K562 (cell line): ENCODE measurements at regions not wholly inside any gene's neighbourhood (a gene's known extent, or its start where the extent isn't known, plus 50 kb on each side); places are given as distances from the start of the nearest gene placed in this dataset.

ENCODE experiments used
- CHD7 ChIP-seq: fragments of 200-600 bp; sonication (generic); IDR thresholded peaks from one replicate; pipeline ENCODE4 v1.6.1; 2012; ENCODE audit warnings: mild to moderate bottlenecking, low read depth, low read length, inconsistent platforms
- E2F6 ChIP-seq, 2 experiments: IDR thresholded peaks; 2 replicates each; pipeline ENCODE4 v1.6.1; 2011; ENCODE audit warnings: borderline replicate concordance in 1 of 2, control low read depth in 1 of 2, low read depth in 1 of 2, low read length in 1 of 2, mild to moderate bottlenecking in 1 of 2, mixed read lengths in 1 of 2, moderate library complexity in 1 of 2; ENCODE audit not compliant: insufficient read depth in 1 of 2, insufficient read length in 1 of 2, poor library complexity in 1 of 2, severe bottlenecking in 1 of 2; ENCODE audit errors: extremely low read depth in 1 of 2
- GABPA ChIP-seq: fragments of 200-800 bp; sonication (Bioruptor generic); conservative IDR thresholded peaks from 2 replicates; pipeline ENCODE4 v1.6.1; 2016; ENCODE audit warnings: low read depth, missing genetic modification characterization, missing compliant biosample characterization
- GTF2F1 ChIP-seq: IDR thresholded peaks from 2 replicates; pipeline ENCODE4 v1.6.1; 2011; ENCODE audit warnings: low read depth, low read length, improper control_type of control experiment
- RAD21 ChIP-seq, 2 experiments: fragments of 250-450 bp in 1 of 2; fragments of 450-650 bp in 1 of 2; sonication (Bioruptor Pico) in 1 of 2; formaldehyde crosslinking in 1 of 2; IDR thresholded peaks in 1 of 2; conservative IDR thresholded peaks in 1 of 2; 2 replicates each; pipeline versions ENCODE4 v1.4.0 to v1.8.0; 2020 to 2022; ENCODE audit warnings: mild to moderate bottlenecking in 2 of 2, moderate library complexity in 1 of 2
- SAFB2 ChIP-seq: fragments of 200-400 bp; formaldehyde crosslinking; IDR thresholded peaks from 2 replicates; pipeline ENCODE4 v1.6.1; 2018; ENCODE audit warnings: borderline replicate concordance, low read length, low read depth, moderate library complexity; ENCODE audit not compliant: severe bottlenecking
- TEAD1 ChIP-seq, 2 experiments: fragments of 450-650 bp in 1 of 2; sonication (generic) in 1 of 2; formaldehyde crosslinking; IDR thresholded peaks; 2 replicates each; pipeline versions ENCODE4 v1.4.0 to v1.8.0; 2020 to 2022; ENCODE audit warnings: mild to moderate bottlenecking in 2 of 2, missing genetic modification reagents in 1 of 2

GRCh38 chr1:14366091-14367018 lies 232.1 kb upstream of the KAZN start:
- no peak for TF ChIP-seq RAD21 (CRISPR knock-in tag; conservative IDR thresholded peaks at IDR 0.05 in 1 of 2, IDR thresholded peaks at IDR 0.05 in 1 of 2)
- TF ChIP-seq E2F6 (IDR thresholded peaks at IDR 0.05; ENCODE audit: borderline replicate concordance in 1 of 2, extremely low read depth in 1 of 2, insufficient read depth in 1 of 2, insufficient read length in 1 of 2, low read depth in 1 of 2, low read length in 1 of 2, poor library complexity in 1 of 2, severe bottlenecking in 1 of 2) = no peak
- TF ChIP-seq CHD7 = no peak
- TF ChIP-seq TEAD1 (CRISPR knock-in tag; IDR thresholded peaks at IDR 0.05) = no peak
- no peak for TF ChIP-seq GABPA (tag)
- no peak for TF ChIP-seq SAFB2
- TF ChIP-seq GTF2F1 = no peak
